HepG2 (cell line): ENCODE measurements at regions not wholly inside any gene's neighbourhood (a gene's known extent, or its start where the extent isn't known, plus 50 kb on each side); places are given as distances from the start of the nearest gene placed in this dataset.
A peak's percentile ranks its signal among the peaks of the same experiment; 100 is the strongest.

Source experiments
- ARHGAP35 ChIP-seq: sonication (generic); formaldehyde crosslinking; IDR thresholded peaks from 2 replicates; pipeline ENCODE4 v1.9.0; 2022; ENCODE audit warnings: mild to moderate bottlenecking, inconsistent platforms, moderate library complexity, missing genetic modification reagents, borderline replicate concordance
- CEBPG ChIP-seq: IDR thresholded peaks from 2 replicates; pipeline ENCODE4 v1.6.1; 2016
- DMAP1 ChIP-seq: IDR thresholded peaks from 2 replicates; pipeline ENCODE4 v1.6.1; 2016
- FLYWCH1 ChIP-seq: sonication (generic); formaldehyde crosslinking; IDR thresholded peaks from 2 replicates; pipeline ENCODE4 v1.8.1; 2023; ENCODE audit warnings: mild to moderate bottlenecking, missing genetic modification reagents
- HDAC6 ChIP-seq: fragments of 200-600 bp; sonication (generic); IDR thresholded peaks from 2 replicates; pipeline ENCODE4 v1.7.0; 2017; ENCODE audit warnings: mild to moderate bottlenecking, antibody characterized with exemption, low read length, low read depth
- JUN ChIP-seq: sonication (generic); formaldehyde crosslinking; IDR thresholded peaks from 2 replicates; pipeline ENCODE4 v1.4.0; 2020; ENCODE audit warnings: mild to moderate bottlenecking, missing genetic modification reagents
- KDM5A ChIP-seq: fragments of 200-600 bp; sonication (generic); IDR thresholded peaks from 2 replicates; pipeline ENCODE4 v1.7.0; 2018; ENCODE audit warnings: antibody characterized with exemption, mild to moderate bottlenecking, low read length, borderline replicate concordance
- KLF13 ChIP-seq: sonication (generic); formaldehyde crosslinking; IDR thresholded peaks from 2 replicates; pipeline ENCODE4 v1.4.0; 2020; ENCODE audit warnings: mild to moderate bottlenecking, missing genetic modification reagents
- MEIS1 ChIP-seq: sonication (generic); formaldehyde crosslinking; IDR thresholded peaks from 2 replicates; pipeline ENCODE4 v1.9.0; 2021; ENCODE audit warnings: mild to moderate bottlenecking, missing genetic modification reagents, moderate library complexity, borderline replicate concordance
- NCOA1 ChIP-seq: sonication (generic); formaldehyde crosslinking; IDR thresholded peaks from 2 replicates; pipeline ENCODE4 v1.9.0; 2021; ENCODE audit warnings: missing genetic modification reagents
- POGK ChIP-seq: sonication (generic); formaldehyde crosslinking; conservative IDR thresholded peaks from 2 replicates; pipeline ENCODE4 v1.8.0; 2022; ENCODE audit warnings: mild to moderate bottlenecking, moderate library complexity, missing genetic modification reagents
- PRDM10 ChIP-seq: sonication (generic); formaldehyde crosslinking; IDR thresholded peaks from 2 replicates; pipeline ENCODE4 v1.4.0; 2020; ENCODE audit warnings: low read depth, missing genetic modification reagents
- SETDB1 ChIP-seq: sonication (generic); formaldehyde crosslinking; IDR thresholded peaks from 2 replicates; pipeline ENCODE4 v1.5.1; 2020; ENCODE audit warnings: missing genetic modification reagents, mild to moderate bottlenecking, borderline replicate concordance
- SP4 ChIP-seq: sonication (generic); formaldehyde crosslinking; IDR thresholded peaks from 2 replicates; pipeline ENCODE4 v1.8.1; 2023; ENCODE audit warnings: mild to moderate bottlenecking, missing genetic modification reagents
- SRSF4 ChIP-seq: fragments of 200-400 bp; formaldehyde crosslinking; IDR thresholded peaks from one replicate; pipeline ENCODE4 v1.6.1; 2018; ENCODE audit warnings: mild to moderate bottlenecking, low read depth, low read length, moderate library complexity; ENCODE audit not compliant: poor library complexity, severe bottlenecking
- TBX3 ChIP-seq: fragments of 450-650 bp; IDR thresholded peaks from 2 replicates; pipeline ENCODE4 v1.6.1; 2017; ENCODE audit warnings: antibody characterized with exemption, mild to moderate bottlenecking, inconsistent platforms, borderline replicate concordance
- TMF1 ChIP-seq: sonication (generic); formaldehyde crosslinking; IDR thresholded peaks from 2 replicates; pipeline ENCODE4 v1.8.1; 2022; ENCODE audit warnings: low read depth, missing genetic modification reagents
- XBP1 ChIP-seq: sonication (generic); formaldehyde crosslinking; IDR thresholded peaks from 2 replicates; pipeline ENCODE4 v1.5.0; 2020; ENCODE audit warnings: missing genetic modification reagents
- ZGPAT ChIP-seq: IDR thresholded peaks from 2 replicates; pipeline ENCODE4 v1.6.1; 2016; ENCODE audit warnings: mild to moderate bottlenecking
- ZNF20 ChIP-seq: sonication (generic); formaldehyde crosslinking; IDR thresholded peaks from 2 replicates; pipeline ENCODE4 v1.4.0; 2020; ENCODE audit warnings: mild to moderate bottlenecking, moderate library complexity, missing genetic modification reagents
- ZNF251 ChIP-seq: sonication (generic); formaldehyde crosslinking; IDR thresholded peaks from 2 replicates; pipeline ENCODE4 v1.9.0; 2021; ENCODE audit warnings: mild to moderate bottlenecking, missing genetic modification reagents
- ZNF333 ChIP-seq: sonication (generic); formaldehyde crosslinking; IDR thresholded peaks from 2 replicates; pipeline ENCODE4 v1.4.0; 2020; ENCODE audit warnings: mild to moderate bottlenecking, missing genetic modification reagents, borderline replicate concordance
- ZNF343 ChIP-seq: sonication (generic); formaldehyde crosslinking; IDR thresholded peaks from 2 replicates; pipeline ENCODE4 v1.4.0; 2020; ENCODE audit warnings: mild to moderate bottlenecking, missing genetic modification reagents
- ZNF576 ChIP-seq: sonication (generic); formaldehyde crosslinking; IDR thresholded peaks from 2 replicates; pipeline ENCODE4 v1.4.0; 2020; ENCODE audit warnings: mild to moderate bottlenecking, missing genetic modification reagents

GRCh38 chr2:134119713-134120405 lies 134.0 kb upstream of the MGAT5 start (continued):
- TF ChIP-seq SP4 (CRISPR knock-in tag), result no peak; the same call in 1 of the 2 replicates
- no peak; the same call in 1 of the 2 replicates for TF ChIP-seq ZNF20
- TF ChIP-seq ZNF576, result no peak
- TF ChIP-seq TBX3, result no peak
- no peak for TF ChIP-seq HDAC6
- TF ChIP-seq KLF13 (CRISPR knock-in tag), result no peak
- TF ChIP-seq NCOA1 (CRISPR knock-in tag), result no peak
- TF ChIP-seq JUN, result no peak
- TF ChIP-seq ZNF343 (CRISPR knock-in tag), result no peak
- TF ChIP-seq ZGPAT (CRISPR knock-in tag), result peak; percentile 77; the same call in 1 of the 2 replicates
- peak; percentile 81; the same call in 1 of the 2 replicates for TF ChIP-seq POGK (CRISPR knock-in tag)
- TF ChIP-seq TMF1 (CRISPR knock-in tag), result 0 out of 2 replicates have a peak, but pooled peaks have one; percentile 67
- TF ChIP-seq PRDM10 (CRISPR knock-in tag), result no peak
- no peak for TF ChIP-seq SRSF4
- TF ChIP-seq ARHGAP35 (CRISPR knock-in tag), result no peak
- TF ChIP-seq SETDB1 (CRISPR knock-in tag), result no peak
- no peak for TF ChIP-seq XBP1 (CRISPR knock-in tag)
- no peak for TF ChIP-seq CEBPG (CRISPR knock-in tag)
- TF ChIP-seq ZNF333 (CRISPR knock-in tag), result no peak
- no peak for TF ChIP-seq FLYWCH1 (CRISPR knock-in tag)
- no peak; the same call in 1 of the 2 replicates for TF ChIP-seq DMAP1 (CRISPR knock-in tag)
- no peak; the same call in 1 of the 2 replicates for TF ChIP-seq KDM5A
- no peak for TF ChIP-seq ZNF251 (CRISPR knock-in tag)
- peak; percentile 35; the same call in 1 of the 2 replicates for TF ChIP-seq MEIS1 (CRISPR knock-in tag)
